ENCODE measurements at regions not wholly inside any gene's neighbourhood (a gene's known extent, or its start where the extent isn't known, plus 50 kb on each side); places are given as distances from the start of the nearest gene placed in this dataset.

GRCh38 chr4:141524841-141525240 lies 111.5 kb upstream of the IL15 start:
- ATAC-seq (no peak), DNase-seq (ENCODE audit: low spot score) (no peak)
- peaks cover 23% of the 10 kb centered on the region for H3K9me3 Mint-ChIP-seq
- no peak overlapping the region for H3K27ac Mint-ChIP-seq
- no peaks in the 10 kb centered on the region for H3K36me3 Mint-ChIP-seq
- H3K27me3 Mint-ChIP-seq (ENCODE audit: low read depth), result peaks cover 2% of the 10 kb centered on the region; the same call in 1 of the 2 replicates
- H3K4me1 Mint-ChIP-seq, result no peaks in the 10 kb centered on the region
- POLR2A ChIA-PET, result no interaction called here
- no peak overlapping the region for H3K4me3 Mint-ChIP-seq
- TF ChIP-seq ZNF138 (CRISPR knock-in tag; conservative IDR thresholded peaks at IDR 0.05), result no peak
- TF ChIP-seq GABPB1 (CRISPR knock-in tag; IDR thresholded peaks at IDR 0.05), result no peak
- TF ChIP-seq CDX4 (CRISPR knock-in tag; IDR thresholded peaks at IDR 0.05; ENCODE audit: borderline replicate concordance), result no peak
- no peak for TF ChIP-seq ATF1 (CRISPR knock-in tag; IDR thresholded peaks at IDR 0.05)
- TF ChIP-seq, protein P1, sequence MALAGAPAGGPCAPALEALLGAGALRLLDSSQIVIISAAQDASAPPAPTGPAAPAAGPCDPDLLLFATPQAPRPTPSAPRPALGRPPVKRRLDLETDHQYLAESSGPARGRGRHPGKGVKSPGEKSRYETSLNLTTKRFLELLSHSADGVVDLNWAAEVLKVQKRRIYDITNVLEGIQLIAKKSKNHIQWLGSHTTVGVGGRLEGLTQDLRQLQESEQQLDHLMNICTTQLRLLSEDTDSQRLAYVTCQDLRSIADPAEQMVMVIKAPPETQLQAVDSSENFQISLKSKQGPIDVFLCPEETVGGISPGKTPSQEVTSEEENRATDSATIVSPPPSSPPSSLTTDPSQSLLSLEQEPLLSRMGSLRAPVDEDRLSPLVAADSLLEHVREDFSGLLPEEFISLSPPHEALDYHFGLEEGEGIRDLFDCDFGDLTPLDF (CRISPR knock-in tag; IDR thresholded peaks at IDR 0.05), result no peak
- no peak for TF ChIP-seq TEAD4 (CRISPR knock-in tag; IDR thresholded peaks at IDR 0.05)
- TF ChIP-seq JAZF1 (CRISPR knock-in tag; IDR thresholded peaks at IDR 0.05), result no peak
- TF ChIP-seq, protein P2, sequence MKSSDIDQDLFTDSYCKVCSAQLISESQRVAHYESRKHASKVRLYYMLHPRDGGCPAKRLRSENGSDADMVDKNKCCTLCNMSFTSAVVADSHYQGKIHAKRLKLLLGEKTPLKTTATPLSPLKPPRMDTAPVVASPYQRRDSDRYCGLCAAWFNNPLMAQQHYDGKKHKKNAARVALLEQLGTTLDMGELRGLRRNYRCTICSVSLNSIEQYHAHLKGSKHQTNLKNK (CRISPR knock-in tag; IDR thresholded peaks at IDR 0.05), result no peak
- TF ChIP-seq SMAD4 (CRISPR knock-in tag; IDR thresholded peaks at IDR 0.05), result no peak
- TF ChIP-seq PRDM15 (CRISPR knock-in tag; IDR thresholded peaks at IDR 0.05), result no peak
- TF ChIP-seq IRF2 (CRISPR knock-in tag; IDR thresholded peaks at IDR 0.05; ENCODE audit: borderline replicate concordance, low read depth), result no peak
- TF ChIP-seq MAX (CRISPR knock-in tag; IDR thresholded peaks at IDR 0.05), result no peak
- TF ChIP-seq CREB1 (CRISPR knock-in tag; IDR thresholded peaks at IDR 0.05), result no peak
- no peak for TF ChIP-seq TP53 (CRISPR knock-in tag; IDR thresholded peaks at IDR 0.05)
- no peak for TF ChIP-seq ELF4 (CRISPR knock-in tag; IDR thresholded peaks at IDR 0.05; ENCODE audit: low read depth)
- TF ChIP-seq ZNF532 (CRISPR knock-in tag; IDR thresholded peaks at IDR 0.05; ENCODE audit: borderline replicate concordance), result no peak
- TF ChIP-seq, protein P3, sequence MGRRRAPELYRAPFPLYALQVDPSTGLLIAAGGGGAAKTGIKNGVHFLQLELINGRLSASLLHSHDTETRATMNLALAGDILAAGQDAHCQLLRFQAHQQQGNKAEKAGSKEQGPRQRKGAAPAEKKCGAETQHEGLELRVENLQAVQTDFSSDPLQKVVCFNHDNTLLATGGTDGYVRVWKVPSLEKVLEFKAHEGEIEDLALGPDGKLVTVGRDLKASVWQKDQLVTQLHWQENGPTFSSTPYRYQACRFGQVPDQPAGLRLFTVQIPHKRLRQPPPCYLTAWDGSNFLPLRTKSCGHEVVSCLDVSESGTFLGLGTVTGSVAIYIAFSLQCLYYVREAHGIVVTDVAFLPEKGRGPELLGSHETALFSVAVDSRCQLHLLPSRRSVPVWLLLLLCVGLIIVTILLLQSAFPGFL (CRISPR knock-in tag; IDR thresholded peaks at IDR 0.05; ENCODE audit: borderline replicate concordance), result no peak
- CTCF ChIA-PET, result no interaction called here

All from WTC11 (cell line).